Endothelial cell of umbilical vein (primary cell): ENCODE measurements at regions not wholly inside any gene's neighbourhood (a gene's known extent, or its start where the extent isn't known, plus 50 kb on each side); places are given as distances from the start of the nearest gene placed in this dataset.

Experiments
- BruUV-seq: library from RNA; stranded (reverse); fragments of 400-500 nt; replicated peaks from 2 replicates; lab custom pipeline; 2021; lab: Mats Ljungman, UMichigan
- CTCF ChIA-PET: fragments of 300-600, 350-600 bp; sonication (Branson Sonifier 250); formaldehyde crosslinking; loops from one replicate; lab custom pipeline; 2021; ENCODE audit warnings: antibody characterized with exemption, inconsistent platforms; lab: Charles Lee
- POLR2A ChIA-PET: fragments of 300-600, 350-600 bp; sonication (Branson Sonifier 250); formaldehyde crosslinking; loops from one replicate; lab custom pipeline; 2021; ENCODE audit warnings: antibody characterized with exemption, inconsistent platforms; lab: Charles Lee
- DNase-seq: peaks from one replicate; pipeline ENCODE4 v3.0.0-alpha.2; 2011; ENCODE audit warnings: low read depth, low spot score
- FAIRE-seq: peaks from 2 replicates; lab custom pipeline; 2011; peaks lifted over from hg19 to GRCh38; lab: Jason Lieb, UNC
- H2AFZ ChIP-seq: 2 replicates; pipeline ENCODE4 v1.6.0; 2012; ENCODE audit warnings: low read depth, low read length, control low read depth, inconsistent platforms
- H3K27ac ChIP-seq: 2 replicates; pipeline ENCODE4 v1.5.1; 2011; ENCODE audit warnings: low read depth, mild to moderate bottlenecking, control low read depth, low read length, moderate library complexity; ENCODE audit not compliant: insufficient read depth
- H3K27me3 ChIP-seq, 2 experiments: 2 replicates each; pipeline versions ENCODE4 v1.6.0 to v1.6.1; 2011; ENCODE audit warnings: low read length in 2 of 2, mixed read lengths in 1 of 2; ENCODE audit not compliant: control insufficient read depth in 2 of 2, insufficient read depth in 2 of 2
- H3K36me3 ChIP-seq, 2 experiments: 2 replicates in 1 of 2; 3 replicates in 1 of 2; pipeline ENCODE4 v1.5.1; 2011; ENCODE audit warnings: low read length in 2 of 2, mild to moderate bottlenecking in 1 of 2, moderate library complexity in 1 of 2; ENCODE audit not compliant: control insufficient read depth in 2 of 2, insufficient read depth in 2 of 2; ENCODE audit errors: extremely low read depth in 1 of 2
- H3K4me1 ChIP-seq: 3 replicates; pipeline ENCODE4 v1.5.1; 2011; ENCODE audit warnings: mild to moderate bottlenecking, low read length; ENCODE audit not compliant: control insufficient read depth, insufficient read depth; ENCODE audit errors: extremely low read depth
- H3K4me2 ChIP-seq: 2 replicates; pipeline ENCODE4 v1.6.1; 2011; ENCODE audit warnings: low read length, control low read depth, mixed read lengths; ENCODE audit not compliant: insufficient read depth
- H3K4me3 ChIP-seq, 3 experiments: fragments of 200-600 bp in 1 of 3; sonication (generic), shearing (Covaris generic) in 1 of 3; replicated peaks in 1 of 3; 2 replicates each; pipeline ENCODE4 v1.5.1; 2011 to 2016; ENCODE audit warnings: control low read depth in 3 of 3, low read length in 3 of 3, mild to moderate bottlenecking in 2 of 3, inconsistent platforms in 1 of 3, low read depth in 1 of 3, moderate library complexity in 1 of 3; ENCODE audit not compliant: insufficient read depth in 1 of 3
- H3K79me2 ChIP-seq: 2 replicates; pipeline ENCODE4 v1.6.0; 2012; ENCODE audit warnings: low read length, inconsistent platforms; ENCODE audit not compliant: control insufficient read depth, insufficient read depth
- H3K9ac ChIP-seq: replicated peaks from 2 replicates; pipeline ENCODE3; 2011; ENCODE audit warnings: low read length, control low read depth; ENCODE audit not compliant: insufficient read depth; ENCODE audit errors: extremely low read depth
- H3K9me1 ChIP-seq: replicated peaks from 3 replicates; pipeline ENCODE4 v1.6.0; 2011; ENCODE audit warnings: mild to moderate bottlenecking, low read length; ENCODE audit not compliant: control insufficient read depth, insufficient read depth; ENCODE audit errors: extremely low read depth
- H3K9me3 ChIP-seq: replicated peaks from 2 replicates; pipeline ENCODE4 v1.5.1; 2012; ENCODE audit warnings: low read length, inconsistent platforms; ENCODE audit not compliant: control insufficient read depth, insufficient read depth
- H4K20me1 ChIP-seq: replicated peaks from 2 replicates; pipeline ENCODE3; 2011; ENCODE audit warnings: mild to moderate bottlenecking, low read length; ENCODE audit not compliant: control insufficient read depth, insufficient read depth; ENCODE audit errors: extremely low read depth
- EZH2 ChIP-seq: IDR thresholded peaks from 2 replicates; pipeline ENCODE4 v1.6.1; 2012; ENCODE audit warnings: borderline replicate concordance, low read depth, mild to moderate bottlenecking, moderate library complexity, low read length, inconsistent platforms; ENCODE audit not compliant: severe bottlenecking
- FOS ChIP-seq: IDR thresholded peaks from 2 replicates; pipeline ENCODE4 v1.6.1; 2011; ENCODE audit warnings: mild to moderate bottlenecking, low read length, moderate library complexity, borderline replicate concordance; ENCODE audit not compliant: insufficient read depth
- GATA2 ChIP-seq: IDR thresholded peaks from 2 replicates; pipeline ENCODE4 v1.7.0; 2011; ENCODE audit warnings: low read depth, mild to moderate bottlenecking, moderate library complexity, mixed read lengths, low read length; ENCODE audit not compliant: insufficient read length, insufficient read depth
- JUN ChIP-seq: IDR thresholded peaks from 2 replicates; pipeline ENCODE4 v1.6.1; 2011; ENCODE audit warnings: borderline replicate concordance, low read depth; ENCODE audit not compliant: insufficient read length, insufficient read depth
- MYC ChIP-seq: IDR thresholded peaks from one replicate; pipeline ENCODE4 v1.6.1; 2011; ENCODE audit warnings: mild to moderate bottlenecking, low read depth, low read length
- POLR2A ChIP-seq: IDR thresholded peaks from 2 replicates; pipeline ENCODE4 v1.6.1; 2012; ENCODE audit warnings: low read depth, mild to moderate bottlenecking, control low read depth, low read length
- POLR2AphosphoS5 ChIP-seq: IDR thresholded peaks from 2 replicates; pipeline ENCODE4 v1.6.1; 2012; ENCODE audit warnings: low read depth, mild to moderate bottlenecking, control low read depth, low read length, moderate library complexity; ENCODE audit not compliant: insufficient read depth
- dilution Hi-C: fragments of 300-500 bp; cut with MboI; formaldehyde crosslinking; loops from one replicate; pipeline ENCODE4 v1.15.0; 2019; ENCODE audit warnings: low sequenced_read_pairs; ENCODE audit not compliant: extremely low pct_ligation_motif_present
- intact Hi-C: fragments of 100-400 bp; cut with micrococcal nuclease; formaldehyde crosslinking; loops from one replicate; pipeline ENCODE4 v1.10.0; 2022
- TF ChIP-seq, protein P1 (sequence below): IDR thresholded peaks from 2 replicates; pipeline ENCODE4 v1.6.1; 2011; ENCODE audit not compliant: insufficient read depth, insufficient read length
- TF ChIP-seq, protein P2 (sequence below), 2 donors: IDR thresholded peaks; 1 replicate in 1 of 2; 2 replicates in 1 of 2; pipeline ENCODE4 v1.5.1; 2011; ENCODE audit warnings: low read length in 2 of 2, mild to moderate bottlenecking in 2 of 2, moderate library complexity in 2 of 2, control low read depth in 1 of 2, inconsistent platforms in 1 of 2, low read depth in 1 of 2; ENCODE audit not compliant: insufficient read depth in 1 of 2; ENCODE audit errors: extremely low read depth in 1 of 2

DNA sequence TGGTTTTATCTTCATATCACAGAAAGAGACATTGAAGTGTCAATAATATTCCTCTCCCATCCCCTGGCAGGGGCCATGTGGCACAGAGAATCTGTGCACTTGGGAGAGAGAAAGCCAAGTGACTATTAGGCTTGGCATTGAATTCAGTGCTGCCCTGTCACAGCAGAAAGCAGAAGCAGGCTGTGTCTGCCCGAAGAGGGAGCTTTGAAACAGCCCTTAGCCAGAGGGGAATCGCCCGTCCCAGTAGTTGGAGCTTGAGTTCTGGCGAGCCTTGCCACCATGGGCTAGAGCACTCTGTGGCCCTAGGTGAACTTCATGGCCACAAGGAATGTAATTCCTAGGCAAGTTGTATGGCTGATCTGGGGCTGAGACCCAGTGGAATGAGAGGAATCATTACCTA lies 282.5 kb upstream of the PCDH10 start:
- no peak for FAIRE-seq
- POLR2A ChIA-PET, result no interaction called here
- no TSS peak for BruUV-seq

More for the DNA sequence above, 282.5 kb upstream of the PCDH10 start:
- H4K20me1 ChIP-seq, result no peaks in the 10 kb centered on the region
- CTCF ChIA-PET, result no interaction called here
- no peaks in the 10 kb centered on the region for H3K4me1 ChIP-seq
- H3K9me3 ChIP-seq, result no peaks in the 10 kb centered on the region
- no peaks in the 10 kb centered on the region for H3K79me2 ChIP-seq
- TF ChIP-seq, protein P1, sequence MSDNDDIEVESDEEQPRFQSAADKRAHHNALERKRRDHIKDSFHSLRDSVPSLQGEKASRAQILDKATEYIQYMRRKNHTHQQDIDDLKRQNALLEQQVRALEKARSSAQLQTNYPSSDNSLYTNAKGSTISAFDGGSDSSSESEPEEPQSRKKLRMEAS, result no peak
- TF ChIP-seq, protein P2, sequence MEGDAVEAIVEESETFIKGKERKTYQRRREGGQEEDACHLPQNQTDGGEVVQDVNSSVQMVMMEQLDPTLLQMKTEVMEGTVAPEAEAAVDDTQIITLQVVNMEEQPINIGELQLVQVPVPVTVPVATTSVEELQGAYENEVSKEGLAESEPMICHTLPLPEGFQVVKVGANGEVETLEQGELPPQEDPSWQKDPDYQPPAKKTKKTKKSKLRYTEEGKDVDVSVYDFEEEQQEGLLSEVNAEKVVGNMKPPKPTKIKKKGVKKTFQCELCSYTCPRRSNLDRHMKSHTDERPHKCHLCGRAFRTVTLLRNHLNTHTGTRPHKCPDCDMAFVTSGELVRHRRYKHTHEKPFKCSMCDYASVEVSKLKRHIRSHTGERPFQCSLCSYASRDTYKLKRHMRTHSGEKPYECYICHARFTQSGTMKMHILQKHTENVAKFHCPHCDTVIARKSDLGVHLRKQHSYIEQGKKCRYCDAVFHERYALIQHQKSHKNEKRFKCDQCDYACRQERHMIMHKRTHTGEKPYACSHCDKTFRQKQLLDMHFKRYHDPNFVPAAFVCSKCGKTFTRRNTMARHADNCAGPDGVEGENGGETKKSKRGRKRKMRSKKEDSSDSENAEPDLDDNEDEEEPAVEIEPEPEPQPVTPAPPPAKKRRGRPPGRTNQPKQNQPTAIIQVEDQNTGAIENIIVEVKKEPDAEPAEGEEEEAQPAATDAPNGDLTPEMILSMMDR (IDR thresholded peaks at IDR 0.05; ENCODE audit: extremely low read depth in 1 of 2, insufficient read depth in 1 of 2, low read depth in 1 of 2, low read length in 2 of 2), result no peak
- TF ChIP-seq POLR2AphosphoS5 (no peak), POLR2A (no peak), JUN (no peak), FOS (no peak), EZH2 (no peak), GATA2 (no peak), MYC (no peak)
- no peaks in the 10 kb centered on the region for H3K36me3 ChIP-seq
- H2AFZ ChIP-seq, result no peak overlapping the region
- no peaks in the 10 kb centered on the region for H3K27me3 ChIP-seq
- intact Hi-C loops (no loop called here), dilution Hi-C loops (no loop called here)
- no peak overlapping the region for H3K9ac ChIP-seq
- no peak overlapping the region for H3K4me2 ChIP-seq
- no peak overlapping the region for H3K27ac ChIP-seq
- H3K9me1 ChIP-seq, result no peaks in the 10 kb centered on the region
- no peak for DNase-seq
- no peak overlapping the region for H3K4me3 ChIP-seq
